Ascending aorta (tissue), 2 donors: ENCODE measurements at regions not wholly inside any gene's neighbourhood (a gene's known extent, or its start where the extent isn't known, plus 50 kb on each side); places are given as distances from the start of the nearest gene placed in this dataset.

Source experiments
- DNase-seq, 2 donors: peaks; one replicate each; pipeline ENCODE4 v3.0.0-alpha.2; 2019; ENCODE audit warnings: low spot score in 2 of 2
- H3K27ac ChIP-seq, 2 donors: fragments of 200-600 bp; sonication (generic); one replicate each; pipeline ENCODE4 v1.5.1; 2016 to 2017; ENCODE audit warnings: mild to moderate bottlenecking in 1 of 2
- H3K27me3 ChIP-seq: fragments of 200-600 bp; sonication (generic); one replicate; pipeline ENCODE4 v1.5.1; 2017
- H3K36me3 ChIP-seq, 2 donors: fragments of 200-600 bp; sonication (generic); one replicate each; pipeline ENCODE4 v1.5.1; 2016
- H3K4me1 ChIP-seq, 2 donors: fragments of 200-600 bp; sonication (generic); one replicate each; pipeline ENCODE4 v1.5.1; 2016 to 2017; ENCODE audit warnings: mild to moderate bottlenecking in 1 of 2
- H3K4me3 ChIP-seq, 2 donors: fragments of 200-600 bp; sonication (generic); one replicate each; pipeline ENCODE4 v1.5.1; 2016 to 2017; ENCODE audit warnings: mild to moderate bottlenecking in 1 of 2
- H3K9me3 ChIP-seq, 2 donors: fragments of 200-600 bp; sonication (generic); one replicate each; pipeline ENCODE4 v1.5.1; 2016
- intact Hi-C: fragments of 100-400 bp; cut with DNase I; formaldehyde crosslinking; loops from one replicate; pipeline ENCODE4 v1.15.1; 2023
- TF ChIP-seq, protein P1 (sequence below), 3 experiments: fragments of 200-600 bp in 2 of 3; fragments of 450-650 bp in 1 of 3; sonication (generic) in 2 of 3; IDR thresholded peaks; one replicate each; pipeline ENCODE4 v1.5.1; 2016 to 2019; ENCODE audit warnings: antibody characterized with exemption in 3 of 3, mild to moderate bottlenecking in 1 of 3, moderate library complexity in 1 of 3

DNA sequence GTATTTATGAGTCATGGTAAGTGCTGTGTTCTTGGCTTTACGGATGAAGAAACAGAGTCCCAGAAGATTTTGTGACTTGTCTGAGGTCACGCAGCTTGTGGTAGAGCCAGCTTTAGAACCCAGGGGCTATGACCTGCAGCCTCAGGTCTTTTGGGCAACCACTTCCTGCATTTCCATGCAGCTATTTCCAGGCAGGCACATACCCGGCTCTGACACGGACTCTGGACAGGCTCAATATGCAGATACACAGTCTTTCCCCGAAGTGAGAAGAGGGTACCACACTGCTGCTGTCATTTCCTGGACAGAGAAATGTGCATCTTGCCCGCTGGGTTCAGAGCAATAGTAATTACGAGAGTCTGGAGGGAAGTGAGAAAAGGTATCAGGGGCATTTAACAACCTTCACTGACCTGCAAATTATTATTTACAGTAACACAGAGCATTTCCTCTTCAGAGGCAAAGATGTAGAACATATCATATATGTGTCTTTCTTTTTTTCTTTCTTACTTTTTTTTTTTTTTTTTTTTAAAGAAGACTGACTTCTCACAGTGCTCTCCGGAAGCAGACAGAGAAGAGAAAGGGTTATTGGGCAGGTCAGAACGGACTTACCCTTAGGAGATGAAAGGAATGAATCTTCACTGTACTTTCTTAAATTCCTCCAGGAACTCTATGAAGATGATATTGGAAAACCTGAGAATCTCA lies 185.1 kb downstream of the CLIC5 start:
- H3K4me1 ChIP-seq = no peaks in the 10 kb centered on the region
- H3K9me3 ChIP-seq = no peaks in the 10 kb centered on the region
- no peak overlapping the region for H3K27ac ChIP-seq
- no peaks in the 10 kb centered on the region for H3K27me3 ChIP-seq
- no peaks in the 10 kb centered on the region for H3K36me3 ChIP-seq
- TF ChIP-seq, protein P1, sequence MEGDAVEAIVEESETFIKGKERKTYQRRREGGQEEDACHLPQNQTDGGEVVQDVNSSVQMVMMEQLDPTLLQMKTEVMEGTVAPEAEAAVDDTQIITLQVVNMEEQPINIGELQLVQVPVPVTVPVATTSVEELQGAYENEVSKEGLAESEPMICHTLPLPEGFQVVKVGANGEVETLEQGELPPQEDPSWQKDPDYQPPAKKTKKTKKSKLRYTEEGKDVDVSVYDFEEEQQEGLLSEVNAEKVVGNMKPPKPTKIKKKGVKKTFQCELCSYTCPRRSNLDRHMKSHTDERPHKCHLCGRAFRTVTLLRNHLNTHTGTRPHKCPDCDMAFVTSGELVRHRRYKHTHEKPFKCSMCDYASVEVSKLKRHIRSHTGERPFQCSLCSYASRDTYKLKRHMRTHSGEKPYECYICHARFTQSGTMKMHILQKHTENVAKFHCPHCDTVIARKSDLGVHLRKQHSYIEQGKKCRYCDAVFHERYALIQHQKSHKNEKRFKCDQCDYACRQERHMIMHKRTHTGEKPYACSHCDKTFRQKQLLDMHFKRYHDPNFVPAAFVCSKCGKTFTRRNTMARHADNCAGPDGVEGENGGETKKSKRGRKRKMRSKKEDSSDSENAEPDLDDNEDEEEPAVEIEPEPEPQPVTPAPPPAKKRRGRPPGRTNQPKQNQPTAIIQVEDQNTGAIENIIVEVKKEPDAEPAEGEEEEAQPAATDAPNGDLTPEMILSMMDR (IDR thresholded peaks at IDR 0.05) = no peak
- DNase-seq = no peak
- intact Hi-C loops = no loop called here
- no peak overlapping the region for H3K4me3 ChIP-seq

DNA sequence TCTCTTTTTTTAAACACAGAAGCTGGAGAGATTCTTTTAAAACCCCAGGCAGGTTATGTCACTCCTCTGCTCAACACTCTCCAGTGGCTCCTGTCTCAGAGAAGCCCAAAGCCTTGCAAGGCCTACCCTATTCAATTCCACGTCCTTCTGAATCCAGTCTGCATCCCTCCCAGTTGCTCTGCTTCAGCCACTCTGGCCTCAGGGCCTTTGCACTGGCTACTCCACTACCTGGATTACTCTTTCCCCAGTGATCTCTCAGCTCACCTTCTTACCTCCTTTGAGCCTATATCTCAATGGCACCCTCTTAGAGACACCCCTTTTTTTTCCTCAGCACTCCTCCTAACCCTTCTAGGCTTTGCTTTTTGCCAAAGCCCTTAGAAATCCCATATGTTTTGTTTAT lies 185.8 kb downstream of the CLIC5 start:
- Histone ChIP-seq H3K9me3 (no peaks in the 10 kb centered on the region), H3K27me3 (no peaks in the 10 kb centered on the region), H3K36me3 (no peaks in the 10 kb centered on the region), H3K27ac (no peak overlapping the region), H3K4me3 (no peak overlapping the region), H3K4me1 (no peaks in the 10 kb centered on the region)
- no peak for DNase-seq
- intact Hi-C loops = no loop called here
- TF ChIP-seq, protein P1 (IDR thresholded peaks at IDR 0.05) = no peak

DNA sequence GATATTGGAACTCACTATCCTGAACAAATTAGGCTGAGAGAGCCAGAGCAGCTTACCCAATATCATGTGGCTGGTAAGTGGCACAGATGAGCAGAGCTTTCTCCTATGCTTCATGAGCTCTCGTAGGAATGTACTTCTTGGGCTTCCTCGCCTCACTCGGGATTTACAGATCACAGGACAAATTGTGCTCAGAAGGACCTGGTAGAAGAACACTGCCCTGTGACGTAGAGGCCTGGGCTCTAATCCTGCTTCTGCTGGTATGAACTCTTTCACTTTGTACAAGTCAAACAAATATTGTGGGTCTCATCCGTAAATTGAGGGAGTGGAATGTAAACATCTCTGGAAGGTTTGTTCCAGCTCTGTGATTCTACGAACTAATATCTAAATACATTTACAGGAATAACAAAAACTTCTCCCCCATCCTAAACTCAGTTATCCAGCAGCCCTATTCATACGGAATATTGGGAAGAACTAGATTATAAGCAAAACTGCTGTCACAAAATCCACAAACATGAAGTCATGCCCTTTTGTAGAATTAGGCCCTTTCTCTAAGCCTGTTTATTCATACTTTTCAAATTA lies 187.6 kb downstream of the CLIC5 start:
- Histone ChIP-seq H3K9me3 (no peaks in the 10 kb centered on the region), H3K36me3 (no peaks in the 10 kb centered on the region), H3K27me3 (no peaks in the 10 kb centered on the region), H3K4me3 (no peak overlapping the region), H3K27ac (no peak overlapping the region), H3K4me1 (no peaks in the 10 kb centered on the region)
- no peak for DNase-seq
- TF ChIP-seq, protein P1 (IDR thresholded peaks at IDR 0.05) = no peak
- intact Hi-C loops = no loop called here

DNA sequence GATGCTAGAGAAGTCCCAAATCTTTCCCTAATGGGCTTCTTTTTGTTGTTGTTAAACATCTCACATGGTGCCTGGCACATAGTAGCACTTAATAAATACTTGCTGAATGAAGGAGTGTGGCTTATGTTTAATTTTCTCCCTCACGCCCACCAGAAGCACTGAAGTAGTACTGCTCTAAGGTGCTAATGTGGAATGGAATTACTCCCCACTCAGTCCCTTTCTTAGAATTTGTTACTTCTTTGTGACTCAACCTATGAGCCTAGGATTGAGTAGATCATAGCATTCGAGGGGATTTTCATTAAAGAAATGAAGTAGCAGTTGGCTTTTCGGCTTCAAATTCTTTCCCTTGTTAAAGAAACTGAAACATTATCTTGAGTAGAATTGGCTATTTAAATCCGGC lies 192.8 kb downstream of the CLIC5 start:
- Histone ChIP-seq H3K27ac (no peak overlapping the region), H3K9me3 (no peaks in the 10 kb centered on the region), H3K36me3 (no peaks in the 10 kb centered on the region), H3K4me3 (no peak overlapping the region), H3K27me3 (no peaks in the 10 kb centered on the region), H3K4me1 (no peaks in the 10 kb centered on the region)
- intact Hi-C loops = no loop called here
- DNase-seq = no peak
- TF ChIP-seq, protein P1 (IDR thresholded peaks at IDR 0.05) = no peak

DNA sequence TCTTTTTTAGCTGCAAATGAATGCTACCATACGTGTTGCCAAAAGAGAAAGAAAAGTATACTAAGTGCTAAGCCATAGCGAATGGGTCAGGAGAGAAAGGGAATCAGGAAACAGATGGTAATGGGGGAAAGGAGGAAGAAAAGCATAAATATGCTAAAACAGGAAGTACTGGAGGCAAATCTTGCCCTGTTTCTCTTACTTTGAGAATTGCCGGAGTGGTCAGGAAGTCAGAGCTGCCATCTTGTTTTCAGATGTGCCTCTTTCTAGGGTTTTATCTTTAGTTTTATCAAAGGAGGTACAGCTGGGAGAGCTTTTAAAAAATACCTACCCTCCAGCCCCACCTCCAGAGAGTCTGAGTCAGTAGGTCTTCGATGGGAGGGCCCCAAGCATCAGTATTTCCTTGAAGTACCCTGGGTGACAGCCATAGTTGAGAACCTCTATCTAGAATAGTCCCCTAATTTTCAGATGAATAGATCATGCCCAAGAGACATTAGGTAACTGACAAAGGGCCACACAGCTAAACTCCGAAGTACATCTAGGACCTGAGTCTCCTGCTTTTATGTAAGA lies 193.3 kb downstream of the CLIC5 start:
- no peaks in the 10 kb centered on the region for H3K4me1 ChIP-seq
- no peaks in the 10 kb centered on the region for H3K27me3 ChIP-seq
- intact Hi-C loops = no loop called here
- no peaks in the 10 kb centered on the region for H3K36me3 ChIP-seq
- H3K4me3 ChIP-seq = no peak overlapping the region
- no peak for DNase-seq
- no peak overlapping the region for H3K27ac ChIP-seq
- H3K9me3 ChIP-seq = no peaks in the 10 kb centered on the region
- TF ChIP-seq, protein P1 (IDR thresholded peaks at IDR 0.05) = no peak
